ENCODE measurements at regions not wholly inside any gene's neighbourhood (a gene's known extent, or its start where the extent isn't known, plus 50 kb on each side); places are given as distances from the start of the nearest gene placed in this dataset.

GRCh38 chr10:113967126-113967525, 76.5 kb upstream of the ADRB1 start:
- ATAC-seq (no peak), DNase-seq (ENCODE audit: low read depth, low spot score) (no peak)
- Histone ChIP-seq H3K36me3 (ENCODE audit: control insufficient read depth in 1 of 2, insufficient read depth in 2 of 2, low read length in 2 of 2) (no peaks in the 10 kb centered on the region), H3K4me3 (replicated peaks in 1 of 2; ENCODE audit: low read depth in 1 of 2, low read length in 2 of 2) (no peak overlapping the region), H3K9ac (ENCODE audit: low read length) (no peak overlapping the region), H4K20me1 (ENCODE audit: insufficient read depth) (no peaks in the 10 kb centered on the region), H3K27ac (ENCODE audit: low read depth, low read length) (no peak overlapping the region), H2AFZ (ENCODE audit: low read depth, low read length, poor library complexity, severe bottlenecking) (no peak overlapping the region), H3K79me2 (ENCODE audit: insufficient read depth, low read length) (no peaks in the 10 kb centered on the region), H3K9me3 (ENCODE audit: control insufficient read depth in 1 of 2, insufficient read depth in 1 of 2, low read depth in 1 of 2, low read length in 2 of 2) (no peaks in the 10 kb centered on the region; a peak in 1 of 4 replicates), H3K4me1 (ENCODE audit: control insufficient read depth in 1 of 2, insufficient read depth in 2 of 2, low read length in 2 of 2) (no peaks in the 10 kb centered on the region), H3K27me3 (ENCODE audit: insufficient read depth, low read length) (no peaks in the 10 kb centered on the region), H3K9me2 (ENCODE audit: insufficient read depth) (no peaks in the 10 kb centered on the region), H3K4me2 (ENCODE audit: low read length) (no peak overlapping the region)
- ChIA-PET POLR2A (no interaction called here), RAD21 (ENCODE audit: low non-redundant PET in 1 of 2, low total read pairs in 2 of 2, uncharacterized antibody in 2 of 2, unreplicated experiment in 2 of 2) (interaction anchor here in 1 of 2 experiments (0.7 kb wide), 1 partner anchor 1679 kb away, joined by 3 read pairs; no protein-coding TSS in a partner anchor), CTCF (no interaction called here)
- TF ChIP-seq ZFX (IDR thresholded peaks at IDR 0.05) (no peak), SRF (IDR thresholded peaks at IDR 0.05; ENCODE audit: low read depth) (no peak), FOSL1 (IDR thresholded peaks at IDR 0.05; ENCODE audit: low read depth) (no peak), ATF3 (IDR thresholded peaks at IDR 0.05) (no peak), EZH2phosphoT487 (IDR thresholded peaks at IDR 0.05; ENCODE audit: borderline replicate concordance) (no peak), EZH2 (IDR thresholded peaks at IDR 0.05) (no peak), MAX (IDR thresholded peaks at IDR 0.05) (no peak), TCF7L2 (IDR thresholded peaks at IDR 0.05; ENCODE audit: borderline replicate concordance, extremely low read depth, insufficient read depth, insufficient read length) (no peak), CTCF (IDR thresholded peaks at IDR 0.05 in 2 of 3, conservative IDR thresholded peaks at IDR 0.05 in 1 of 3; ENCODE audit: borderline replicate concordance in 1 of 3, insufficient read depth in 1 of 3, low read depth in 2 of 3, low read length in 2 of 3) (no peak), ZNF274 (IDR thresholded peaks at IDR 0.05; ENCODE audit: low read depth, low read length) (no peak), SP1 (IDR thresholded peaks at IDR 0.05; ENCODE audit: low read depth) (no peak), SIN3A (IDR thresholded peaks at IDR 0.05; ENCODE audit: low read depth) (no peak), CBX3 (IDR thresholded peaks at IDR 0.05; ENCODE audit: low read depth) (no peak), ELF1 (IDR thresholded peaks at IDR 0.05; ENCODE audit: borderline replicate concordance, low read depth) (no peak), YY1 (IDR thresholded peaks at IDR 0.05; ENCODE audit: extremely low read depth, insufficient replicate concordance, low read depth, low read length) (no peak), ZBTB33 (IDR thresholded peaks at IDR 0.05; ENCODE audit: extremely low read depth, insufficient replicate concordance, low read length) (no peak), POLR2A (IDR thresholded peaks at IDR 0.05; ENCODE audit: borderline replicate concordance, extremely low read depth, insufficient read depth, insufficient read length) (no peak), JUND (IDR thresholded peaks at IDR 0.05) (no peak), RAD21 (IDR thresholded peaks at IDR 0.05; ENCODE audit: low read depth) (no peak)
- no TSS peak for BruUV-seq (replicated peaks)
- intact Hi-C loops (cut with micrococcal nuclease) = no loop called here
